ENCODE measurements at regions not wholly inside any gene's neighbourhood (a gene's known extent, or its start where the extent isn't known, plus 50 kb on each side); places are given as distances from the start of the nearest gene placed in this dataset.

DNA sequence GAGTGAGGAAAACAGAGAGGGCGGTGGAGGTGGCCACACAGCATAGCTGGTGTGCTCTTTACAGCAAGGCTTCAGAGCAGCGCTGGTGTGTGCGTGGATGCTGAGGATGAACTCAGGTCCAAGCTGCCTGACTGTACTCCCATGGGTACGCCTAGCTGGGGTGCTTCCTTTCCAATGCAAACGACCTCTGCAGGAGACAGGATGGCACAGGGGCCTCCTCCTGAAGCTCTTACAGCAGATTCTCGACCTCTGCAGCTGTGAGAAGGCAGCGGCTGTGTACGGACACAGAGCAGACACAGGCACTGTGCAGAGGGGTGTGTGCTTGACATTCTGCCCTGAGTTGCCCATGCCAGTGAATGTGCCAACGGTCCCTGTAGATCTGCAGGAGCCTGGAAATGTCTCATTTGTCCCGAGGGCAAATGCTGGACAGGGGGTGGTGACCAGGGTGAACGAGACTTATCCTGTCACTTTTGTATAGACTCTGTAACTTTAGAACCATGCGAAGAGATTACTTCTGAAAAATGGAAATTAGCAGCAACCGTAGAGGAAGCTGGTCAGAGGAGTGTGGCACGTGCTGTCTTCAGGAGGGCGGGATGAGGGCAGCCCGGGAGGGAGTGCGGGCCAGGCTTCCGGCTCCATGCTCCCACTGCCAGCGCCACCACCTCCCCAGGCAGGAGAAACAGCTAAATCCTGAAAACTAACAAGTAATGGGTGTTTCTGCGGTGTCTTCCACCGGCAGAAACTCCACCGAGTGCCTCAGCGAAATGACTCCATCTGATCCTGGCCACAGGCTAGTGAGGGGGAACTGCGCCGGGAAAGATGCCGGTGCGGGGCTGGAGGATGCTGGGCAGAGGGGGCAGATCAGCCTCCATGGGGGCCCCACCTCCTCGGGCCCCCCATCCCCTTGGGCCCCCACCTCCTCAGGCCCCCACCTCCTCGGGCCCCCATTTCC lies 120.9 kb upstream of the RPS6KA2 start:
- DNase-seq: peak; percentile 26

- DNase-seq: peak; percentile 15
Observed at GRCh38 chr6:166745801-166746668, 119.0 kb upstream of the RPS6KA2 start.

- no peak for DNase-seq
Observed at GRCh38 chr6:166744223-166745134, 117.4 kb upstream of the RPS6KA2 start.

DNA sequence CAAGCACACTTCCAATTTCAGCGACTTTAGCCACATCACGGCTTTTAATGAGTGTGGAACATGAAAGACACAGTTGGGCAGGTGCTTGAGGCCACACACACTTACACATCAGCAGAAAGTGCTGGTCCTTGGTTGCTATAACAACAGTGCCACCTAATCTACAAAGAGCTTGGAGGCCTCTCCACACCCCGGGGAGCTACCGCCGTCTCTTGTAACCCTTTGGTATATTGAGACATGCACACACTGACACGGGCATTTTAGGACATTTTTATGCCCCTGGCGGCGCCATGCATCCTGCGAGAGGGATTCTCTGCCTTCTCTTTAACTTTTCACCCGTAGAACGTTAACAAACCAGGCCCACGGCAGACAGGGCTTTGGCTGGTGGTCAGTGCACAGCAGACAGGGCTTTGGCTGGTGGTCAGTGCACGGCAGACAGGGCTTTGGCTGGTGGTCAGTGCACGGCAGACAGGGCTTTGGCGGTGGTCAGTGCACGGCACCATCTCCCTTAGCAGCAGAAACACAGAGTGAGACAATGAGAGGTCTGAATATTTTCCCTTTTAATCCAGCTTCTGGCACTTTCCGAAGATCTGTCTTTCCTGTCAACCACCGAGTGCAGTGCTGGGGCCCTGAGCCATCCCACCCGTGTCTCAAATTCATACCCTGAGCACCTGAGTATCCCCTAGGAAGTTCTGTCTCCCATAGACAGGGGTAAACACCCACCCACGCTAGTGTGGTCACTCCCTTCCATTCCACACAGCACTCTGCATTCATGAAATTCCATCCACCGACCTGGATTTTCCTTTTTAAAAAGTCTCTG lies 116.6 kb upstream of the RPS6KA2 start:
- no peak for DNase-seq

- no peak for DNase-seq
Observed at GRCh38 chr6:166742981-166743380, 115.9 kb upstream of the RPS6KA2 start.

- DNase-seq: peak; percentile 49
Observed at GRCh38 chr6:166739976-166740318, 112.9 kb upstream of the RPS6KA2 start.

GRCh38 chr6:166739117-166739975 lies 112.3 kb upstream of the RPS6KA2 start:
- no peak for DNase-seq

DNA sequence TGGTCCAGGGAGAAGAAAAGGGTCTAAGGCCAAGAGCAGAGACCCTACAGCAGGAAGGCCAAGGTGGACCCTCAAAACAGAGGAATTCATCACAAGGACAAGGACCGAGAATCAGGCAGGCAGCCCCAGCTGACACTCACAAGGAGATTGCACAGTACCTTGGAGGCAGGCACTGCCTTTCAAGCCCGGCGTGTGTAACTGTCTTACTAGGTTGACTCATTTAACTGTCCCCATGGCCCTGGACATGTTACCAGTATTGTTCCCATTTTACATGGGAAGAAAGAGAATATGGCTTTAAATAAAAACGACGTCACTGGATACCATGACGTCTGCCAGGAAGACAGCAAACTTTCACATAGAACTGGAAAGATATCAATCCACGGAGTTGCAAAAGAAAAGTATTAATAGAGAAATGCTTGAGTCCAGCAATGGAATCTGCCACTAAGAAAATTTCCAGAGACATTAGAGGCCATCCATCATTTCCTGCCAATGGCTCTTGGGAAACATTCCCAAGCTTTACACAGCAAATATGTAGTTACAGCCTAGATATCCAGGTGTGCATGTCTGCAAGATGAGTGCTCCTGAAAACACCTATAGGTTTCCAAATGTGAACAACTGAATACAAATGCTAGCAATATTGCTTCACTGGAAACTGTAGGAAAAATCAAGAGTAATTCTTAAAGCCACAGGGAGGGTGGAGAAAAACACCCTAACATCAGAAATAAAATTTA lies 111.5 kb upstream of the RPS6KA2 start:
- no peak for DNase-seq

DNA sequence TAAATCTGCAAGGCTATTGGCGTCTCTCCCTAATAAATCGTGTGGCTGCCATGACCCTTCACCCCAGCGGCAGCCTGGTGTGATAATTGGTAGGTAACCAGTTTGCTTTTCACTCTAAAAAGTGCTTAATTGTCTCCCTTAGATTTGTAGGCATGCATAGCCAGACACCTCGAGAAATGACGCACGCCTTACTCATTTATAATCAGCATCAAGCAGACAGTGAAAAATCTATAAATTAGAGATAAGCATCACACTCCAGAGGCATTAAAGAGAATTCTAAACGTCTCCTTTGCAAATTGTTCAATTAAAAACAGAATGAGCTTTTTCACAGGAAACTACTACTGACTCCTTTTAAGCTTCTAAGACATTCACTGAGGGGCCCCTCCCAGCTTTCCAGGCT lies 110.2 kb upstream of the RPS6KA2 start:
- no peak for DNase-seq

- DNase-seq: no peak
Observed at GRCh38 chr6:166736634-166737033, 109.6 kb upstream of the RPS6KA2 start.

DNA sequence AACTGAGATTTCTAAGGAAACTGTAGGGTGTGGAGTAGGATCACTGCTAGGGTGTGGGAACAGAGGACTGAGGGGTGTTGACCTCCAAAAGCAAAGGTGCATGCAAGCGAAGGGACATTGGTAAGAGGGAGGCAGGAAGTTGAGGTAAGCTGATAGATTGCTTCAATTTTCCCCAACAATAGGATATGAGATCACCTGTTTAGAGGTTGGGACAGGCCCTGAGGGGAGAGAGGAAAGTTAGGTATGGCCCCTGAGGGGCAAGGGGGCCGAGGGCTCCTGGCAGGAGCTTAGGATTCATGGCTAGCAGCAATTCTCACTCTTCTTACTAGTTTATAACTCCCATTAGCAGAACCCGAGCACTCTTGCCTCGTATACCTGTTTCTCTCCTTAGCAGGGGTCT lies 106.8 kb upstream of the RPS6KA2 start:
- no peak for DNase-seq

- no peak for DNase-seq
Observed at GRCh38 chr6:166729658-166730057, 102.6 kb upstream of the RPS6KA2 start.

GRCh38 chr6:166728884-166729530 lies 102.0 kb upstream of the RPS6KA2 start:
- DNase-seq: peak; percentile 58

GRCh38 chr6:166726201-166726600 lies 99.2 kb upstream of the RPS6KA2 start:
- no peak for DNase-seq

GRCh38 chr6:166725571-166725970 lies 98.5 kb upstream of the RPS6KA2 start:
- no peak for DNase-seq

- peak; percentile 13 for DNase-seq
Observed at GRCh38 chr6:166724576-166724975, 97.5 kb upstream of the RPS6KA2 start.

- DNase-seq: no peak
Observed at GRCh38 chr6:166722785-166723184, 95.7 kb upstream of the RPS6KA2 start.

GRCh38 chr6:166721576-166721975 lies 94.5 kb upstream of the RPS6KA2 start:
- no peak for DNase-seq

- DNase-seq: no peak
Observed at GRCh38 chr6:166720856-166721255, 93.8 kb upstream of the RPS6KA2 start.

DNA sequence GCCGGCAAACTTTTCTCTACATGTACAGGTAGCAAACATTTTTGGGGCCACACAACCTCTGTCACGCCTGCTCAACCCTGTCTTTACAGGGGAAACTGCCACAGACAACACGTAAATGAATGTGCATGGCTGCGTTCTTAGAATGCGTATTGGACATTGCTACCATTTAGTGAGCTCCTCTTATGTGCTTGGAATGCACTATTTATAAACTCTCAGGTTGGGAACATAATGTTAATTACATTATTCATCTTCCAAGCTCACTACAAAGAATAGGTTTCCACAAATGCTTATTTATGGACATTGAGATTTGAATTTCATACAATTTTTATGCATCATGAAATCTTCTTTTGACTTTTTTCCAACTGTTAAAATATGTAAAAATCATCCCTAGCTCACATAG lies 92.0 kb upstream of the RPS6KA2 start:
- no peak for DNase-seq
